ENCODE measurements at regions not wholly inside any gene's neighbourhood (a gene's known extent, or its start where the extent isn't known, plus 50 kb on each side); places are given as distances from the start of the nearest gene placed in this dataset.

DNA sequence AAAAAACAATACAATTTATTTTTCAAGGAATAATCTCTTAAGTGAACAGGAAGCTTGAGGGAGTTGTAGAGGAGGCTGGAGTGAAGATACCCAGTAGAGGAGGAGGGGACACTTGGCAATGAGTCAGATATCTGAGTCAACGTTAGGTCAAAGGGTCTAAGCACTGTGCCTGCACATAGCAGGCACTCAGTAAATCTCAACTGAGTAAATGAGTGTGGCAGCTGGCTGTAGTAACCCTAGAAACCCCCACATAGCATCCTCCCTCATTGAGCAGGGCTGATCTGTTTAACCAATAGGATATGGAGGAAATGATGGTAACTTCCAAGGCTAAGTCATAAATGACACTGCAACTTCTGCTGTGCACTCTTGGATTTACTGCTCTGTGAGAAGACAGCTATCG lies 186.0 kb upstream of the FAM241A start:
- TF ChIP-seq, protein P1, sequence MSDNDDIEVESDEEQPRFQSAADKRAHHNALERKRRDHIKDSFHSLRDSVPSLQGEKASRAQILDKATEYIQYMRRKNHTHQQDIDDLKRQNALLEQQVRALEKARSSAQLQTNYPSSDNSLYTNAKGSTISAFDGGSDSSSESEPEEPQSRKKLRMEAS (IDR thresholded peaks at IDR 0.05) = no peak
- TF ChIP-seq TEAD4 (IDR thresholded peaks at IDR 0.05) (no peak), FOXM1 (IDR thresholded peaks at IDR 0.05; ENCODE audit: borderline replicate concordance, low read depth) (no peak), NFIC (IDR thresholded peaks at IDR 0.05) (no peak), RAD21 (IDR thresholded peaks at IDR 0.05; ENCODE audit: low read depth) (no peak), TAF1 (IDR thresholded peaks at IDR 0.05; ENCODE audit: low read depth) (no peak), CREB1 (IDR thresholded peaks at IDR 0.05; ENCODE audit: low read depth) (no peak), TCF12 (IDR thresholded peaks at IDR 0.05; ENCODE audit: low read depth) (no peak), EP300 (IDR thresholded peaks at IDR 0.05; ENCODE audit: borderline replicate concordance) (no peak), YY1 (IDR thresholded peaks at IDR 0.05; ENCODE audit: low read depth) (no peak), ZBTB7A (IDR thresholded peaks at IDR 0.05; ENCODE audit: low read depth) (no peak), EGR1 (IDR thresholded peaks at IDR 0.05) (no peak), CEBPB (IDR thresholded peaks at IDR 0.05) (no peak)
- TF ChIP-seq, protein P2, sequence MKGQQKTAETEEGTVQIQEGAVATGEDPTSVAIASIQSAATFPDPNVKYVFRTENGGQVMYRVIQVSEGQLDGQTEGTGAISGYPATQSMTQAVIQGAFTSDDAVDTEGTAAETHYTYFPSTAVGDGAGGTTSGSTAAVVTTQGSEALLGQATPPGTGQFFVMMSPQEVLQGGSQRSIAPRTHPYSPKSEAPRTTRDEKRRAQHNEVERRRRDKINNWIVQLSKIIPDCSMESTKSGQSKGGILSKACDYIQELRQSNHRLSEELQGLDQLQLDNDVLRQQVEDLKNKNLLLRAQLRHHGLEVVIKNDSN (IDR thresholded peaks at IDR 0.05) = no peak
- TF ChIP-seq, protein P3, sequence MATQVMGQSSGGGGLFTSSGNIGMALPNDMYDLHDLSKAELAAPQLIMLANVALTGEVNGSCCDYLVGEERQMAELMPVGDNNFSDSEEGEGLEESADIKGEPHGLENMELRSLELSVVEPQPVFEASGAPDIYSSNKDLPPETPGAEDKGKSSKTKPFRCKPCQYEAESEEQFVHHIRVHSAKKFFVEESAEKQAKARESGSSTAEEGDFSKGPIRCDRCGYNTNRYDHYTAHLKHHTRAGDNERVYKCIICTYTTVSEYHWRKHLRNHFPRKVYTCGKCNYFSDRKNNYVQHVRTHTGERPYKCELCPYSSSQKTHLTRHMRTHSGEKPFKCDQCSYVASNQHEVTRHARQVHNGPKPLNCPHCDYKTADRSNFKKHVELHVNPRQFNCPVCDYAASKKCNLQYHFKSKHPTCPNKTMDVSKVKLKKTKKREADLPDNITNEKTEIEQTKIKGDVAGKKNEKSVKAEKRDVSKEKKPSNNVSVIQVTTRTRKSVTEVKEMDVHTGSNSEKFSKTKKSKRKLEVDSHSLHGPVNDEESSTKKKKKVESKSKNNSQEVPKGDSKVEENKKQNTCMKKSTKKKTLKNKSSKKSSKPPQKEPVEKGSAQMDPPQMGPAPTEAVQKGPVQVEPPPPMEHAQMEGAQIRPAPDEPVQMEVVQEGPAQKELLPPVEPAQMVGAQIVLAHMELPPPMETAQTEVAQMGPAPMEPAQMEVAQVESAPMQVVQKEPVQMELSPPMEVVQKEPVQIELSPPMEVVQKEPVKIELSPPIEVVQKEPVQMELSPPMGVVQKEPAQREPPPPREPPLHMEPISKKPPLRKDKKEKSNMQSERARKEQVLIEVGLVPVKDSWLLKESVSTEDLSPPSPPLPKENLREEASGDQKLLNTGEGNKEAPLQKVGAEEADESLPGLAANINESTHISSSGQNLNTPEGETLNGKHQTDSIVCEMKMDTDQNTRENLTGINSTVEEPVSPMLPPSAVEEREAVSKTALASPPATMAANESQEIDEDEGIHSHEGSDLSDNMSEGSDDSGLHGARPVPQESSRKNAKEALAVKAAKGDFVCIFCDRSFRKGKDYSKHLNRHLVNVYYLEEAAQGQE (IDR thresholded peaks at IDR 0.05; ENCODE audit: low read depth) = no peak

DNA sequence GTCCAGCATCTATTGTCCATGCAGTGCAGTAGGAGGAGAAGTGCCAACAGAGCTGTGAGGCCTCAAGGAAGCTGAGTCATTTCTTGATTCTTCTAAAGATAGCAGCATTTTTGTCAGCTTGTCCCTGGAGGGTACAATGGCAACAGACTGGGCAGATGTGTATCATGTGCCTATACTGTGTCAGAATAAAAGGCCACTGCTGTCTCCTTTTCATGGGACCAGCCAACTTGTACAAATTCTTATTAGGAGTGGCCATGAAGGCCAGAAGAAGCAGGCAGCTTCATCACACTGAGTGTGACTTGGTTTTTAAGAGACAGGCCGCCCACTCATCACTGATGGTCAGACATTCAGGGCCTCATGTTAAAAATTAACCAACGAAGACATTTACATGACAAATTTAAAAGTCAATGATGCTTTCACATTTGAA lies 185.0 kb upstream of the FAM241A start:
- TF ChIP-seq, protein P2 (IDR thresholded peaks at IDR 0.05) = no peak
- TF ChIP-seq, protein P1 (IDR thresholded peaks at IDR 0.05) = no peak

DNA sequence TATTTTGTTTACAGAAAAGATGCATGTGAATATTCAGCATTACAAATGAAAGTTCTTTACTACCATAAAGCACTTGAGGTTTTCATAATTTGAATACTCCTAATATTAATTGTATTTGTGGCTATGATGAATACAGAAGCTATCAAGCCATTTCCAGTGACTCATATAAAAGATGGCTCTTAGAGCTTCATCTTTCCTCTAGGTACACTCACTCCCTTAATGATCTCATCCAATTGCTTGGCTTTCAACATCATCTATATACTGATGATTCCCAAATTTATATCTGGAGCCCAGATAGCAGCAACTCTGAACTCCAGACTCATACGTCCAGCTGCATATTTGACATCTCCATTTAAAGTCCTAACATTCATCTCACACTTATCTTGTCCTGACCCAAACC lies 183.4 kb upstream of the FAM241A start:
- TF ChIP-seq CEBPB (IDR thresholded peaks at IDR 0.05) = no peak
- TF ChIP-seq YY1 (IDR thresholded peaks at IDR 0.05; ENCODE audit: low read depth) = no peak
- no peak for TF ChIP-seq NFIC (IDR thresholded peaks at IDR 0.05)
- no peak for TF ChIP-seq ZBTB7A (IDR thresholded peaks at IDR 0.05; ENCODE audit: low read depth)
- TF ChIP-seq, protein P2 (IDR thresholded peaks at IDR 0.05) = no peak
- TF ChIP-seq RAD21 (IDR thresholded peaks at IDR 0.05; ENCODE audit: low read depth) = no peak
- TF ChIP-seq TCF12 (IDR thresholded peaks at IDR 0.05; ENCODE audit: low read depth) = no peak
- no peak for TF ChIP-seq FOXM1 (IDR thresholded peaks at IDR 0.05; ENCODE audit: borderline replicate concordance, low read depth)
- no peak for TF ChIP-seq TEAD4 (IDR thresholded peaks at IDR 0.05)
- no peak for TF ChIP-seq EGR1 (IDR thresholded peaks at IDR 0.05)
- TF ChIP-seq, protein P3 (IDR thresholded peaks at IDR 0.05; ENCODE audit: low read depth) = no peak
- TF ChIP-seq TAF1 (IDR thresholded peaks at IDR 0.05; ENCODE audit: low read depth) = no peak
- no peak for TF ChIP-seq EP300 (IDR thresholded peaks at IDR 0.05; ENCODE audit: borderline replicate concordance)

DNA sequence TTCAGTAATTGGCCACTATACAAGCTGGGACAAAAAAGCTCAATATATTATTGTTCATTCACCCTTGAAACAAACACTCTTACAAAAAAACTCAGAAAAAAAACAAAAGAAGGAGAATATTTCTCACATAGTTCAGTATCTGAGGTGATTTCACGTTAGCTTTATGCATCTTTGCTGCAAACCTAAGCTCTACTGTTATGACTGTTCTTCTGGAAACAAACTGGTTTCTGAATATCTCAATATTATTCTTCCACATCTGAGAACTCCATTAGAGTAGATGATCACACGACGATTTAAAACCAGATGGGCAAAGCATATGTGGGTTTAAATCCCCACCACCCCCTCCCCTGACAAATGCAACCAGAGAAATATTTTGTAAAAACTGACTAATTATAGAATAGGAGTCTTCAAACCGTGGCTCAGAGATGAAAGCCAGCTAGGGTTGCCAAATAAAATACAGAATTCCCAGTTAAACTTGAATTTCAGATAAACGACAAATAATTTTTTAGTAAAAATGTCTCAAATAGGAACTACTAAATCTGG lies 182.0 kb upstream of the FAM241A start:
- no peak for TF ChIP-seq CREB1 (IDR thresholded peaks at IDR 0.05; ENCODE audit: low read depth)
- TF ChIP-seq, protein P1 (IDR thresholded peaks at IDR 0.05) = no peak
- TF ChIP-seq, protein P3 (IDR thresholded peaks at IDR 0.05; ENCODE audit: low read depth) = no peak
- TF ChIP-seq TEAD4 (IDR thresholded peaks at IDR 0.05) = no peak
- TF ChIP-seq CEBPB (IDR thresholded peaks at IDR 0.05) = no peak
- TF ChIP-seq, protein P2 (IDR thresholded peaks at IDR 0.05) = no peak
- no peak for TF ChIP-seq EGR1 (IDR thresholded peaks at IDR 0.05)

Measured in Ishikawa (cell line).